ENCODE measurements at regions not wholly inside any gene's neighbourhood (a gene's known extent, or its start where the extent isn't known, plus 50 kb on each side); places are given as distances from the start of the nearest gene placed in this dataset.

GRCh38 chr19:30920222-30920621 is 429.0 kb downstream of the TSHZ3 start:
- Mint-ChIP-seq H3K27ac (no peak overlapping the region), H3K36me3 (ENCODE audit: low read depth) (no peaks in the 10 kb centered on the region), H3K4me3 (no peak overlapping the region), H3K4me1 (peaks cover 4% of the 10 kb centered on the region), H3K9me3 (no peaks in the 10 kb centered on the region), H3K27me3 (ENCODE audit: insufficient read depth) (peaks cover 3% of the 10 kb centered on the region)
- no peak overlapping the region for H3K9ac ChIP-seq (ENCODE audit: extremely low read depth, low read length, poor library complexity, severe bottlenecking)
- H3K4me3 ChIP-seq (ENCODE audit: low read length): no peak overlapping the region
- 83% methylated on average over 9 of the region's 11 CpGs; no CpG with 5 or more reads in 1 of the 2 experiments for WGBS, 2 experiments (ENCODE audit: insufficient coverage in 1 of 2, insufficient read length in 1 of 2)
- no peaks in the 10 kb centered on the region for H3K36me3 ChIP-seq (ENCODE audit: control insufficient read depth, insufficient read depth, low read length)
- H3K4me1 ChIP-seq (ENCODE audit: control insufficient read depth, insufficient read depth, low read length): no peaks in the 10 kb centered on the region
- no peak overlapping the region for H3K27ac ChIP-seq (ENCODE audit: low read depth, low read length)
- TF ChIP-seq, protein P1, sequence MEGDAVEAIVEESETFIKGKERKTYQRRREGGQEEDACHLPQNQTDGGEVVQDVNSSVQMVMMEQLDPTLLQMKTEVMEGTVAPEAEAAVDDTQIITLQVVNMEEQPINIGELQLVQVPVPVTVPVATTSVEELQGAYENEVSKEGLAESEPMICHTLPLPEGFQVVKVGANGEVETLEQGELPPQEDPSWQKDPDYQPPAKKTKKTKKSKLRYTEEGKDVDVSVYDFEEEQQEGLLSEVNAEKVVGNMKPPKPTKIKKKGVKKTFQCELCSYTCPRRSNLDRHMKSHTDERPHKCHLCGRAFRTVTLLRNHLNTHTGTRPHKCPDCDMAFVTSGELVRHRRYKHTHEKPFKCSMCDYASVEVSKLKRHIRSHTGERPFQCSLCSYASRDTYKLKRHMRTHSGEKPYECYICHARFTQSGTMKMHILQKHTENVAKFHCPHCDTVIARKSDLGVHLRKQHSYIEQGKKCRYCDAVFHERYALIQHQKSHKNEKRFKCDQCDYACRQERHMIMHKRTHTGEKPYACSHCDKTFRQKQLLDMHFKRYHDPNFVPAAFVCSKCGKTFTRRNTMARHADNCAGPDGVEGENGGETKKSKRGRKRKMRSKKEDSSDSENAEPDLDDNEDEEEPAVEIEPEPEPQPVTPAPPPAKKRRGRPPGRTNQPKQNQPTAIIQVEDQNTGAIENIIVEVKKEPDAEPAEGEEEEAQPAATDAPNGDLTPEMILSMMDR (conservative IDR thresholded peaks at IDR 0.05): no peak
- H3K9me3 ChIP-seq (ENCODE audit: control insufficient read depth, low read length): no peaks in the 10 kb centered on the region
- no peak for DNase-seq
- H3K27me3 ChIP-seq (ENCODE audit: control insufficient read depth, insufficient read depth, low read length, poor library complexity, severe bottlenecking): peaks cover 5% of the 10 kb centered on the region

DNA sequence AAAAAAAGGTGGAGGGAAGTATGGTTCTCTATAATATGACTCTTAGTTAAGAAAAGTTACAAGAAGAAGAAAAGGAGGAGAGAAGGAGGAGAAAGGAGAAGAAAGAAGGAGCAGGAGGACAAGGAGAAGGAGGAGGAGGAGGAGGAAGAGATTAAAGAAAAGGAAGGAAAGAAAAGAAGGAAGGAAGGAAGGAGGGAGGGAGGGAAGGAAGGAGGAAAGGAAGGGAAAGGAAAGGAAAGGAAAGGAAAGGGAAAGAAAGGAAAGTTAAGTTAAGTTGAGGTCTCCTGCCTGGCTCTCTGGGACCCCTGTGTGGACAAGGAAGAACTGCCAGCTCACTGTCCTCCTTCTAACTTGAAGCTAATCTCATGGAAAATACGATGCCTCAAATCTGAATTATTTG is 429.5 kb downstream of the TSHZ3 start:
- peaks cover 5% of the 10 kb centered on the region for H3K27me3 ChIP-seq (ENCODE audit: control insufficient read depth, insufficient read depth, low read length, poor library complexity, severe bottlenecking)
- WGBS, 2 experiments (ENCODE audit: insufficient coverage in 1 of 2, insufficient read length in 1 of 2): 100% methylated on average over 1 of the region's 1 CpG; no CpG with 5 or more reads in 1 of the 2 experiments
- peaks cover 3% of the 10 kb centered on the region for H3K27me3 Mint-ChIP-seq (ENCODE audit: insufficient read depth)

GRCh38 chr19:30916238-30916637 is 433.0 kb downstream of the TSHZ3 start:
- Mint-ChIP-seq H3K27ac (no peak overlapping the region), H3K27me3 (ENCODE audit: insufficient read depth) (no peaks in the 10 kb centered on the region), H3K4me1 (peaks cover 4% of the 10 kb centered on the region), H3K36me3 (ENCODE audit: low read depth) (no peaks in the 10 kb centered on the region), H3K9me3 (no peaks in the 10 kb centered on the region), H3K4me3 (no peak overlapping the region)
- whole genome bisulfite sequencing, 2 experiments (ENCODE audit: insufficient coverage in 1 of 2, insufficient read length in 1 of 2): 90 to 92% methylated on average over 6 to 9 of the region's 9 CpGs
- Histone ChIP-seq H3K4me1 (ENCODE audit: control insufficient read depth, insufficient read depth, low read length) (no peaks in the 10 kb centered on the region), H3K9me3 (ENCODE audit: control insufficient read depth, low read length) (no peaks in the 10 kb centered on the region), H3K4me3 (ENCODE audit: low read length) (no peak overlapping the region), H3K9ac (ENCODE audit: extremely low read depth, low read length, poor library complexity, severe bottlenecking) (no peak overlapping the region), H3K27me3 (ENCODE audit: control insufficient read depth, insufficient read depth, low read length, poor library complexity, severe bottlenecking) (peaks cover 5% of the 10 kb centered on the region), H3K36me3 (ENCODE audit: control insufficient read depth, insufficient read depth, low read length) (no peaks in the 10 kb centered on the region), H3K27ac (ENCODE audit: low read depth, low read length) (no peak overlapping the region)
- TF ChIP-seq, protein P1 (conservative IDR thresholded peaks at IDR 0.05): no peak
- no peak for DNase-seq

More for the DNA sequence above, 429.5 kb downstream of the TSHZ3 start:
- H3K36me3 Mint-ChIP-seq (ENCODE audit: low read depth): no peaks in the 10 kb centered on the region
- Histone ChIP-seq H3K9ac (ENCODE audit: extremely low read depth, low read length, poor library complexity, severe bottlenecking) (no peak overlapping the region), H3K36me3 (ENCODE audit: control insufficient read depth, insufficient read depth, low read length) (no peaks in the 10 kb centered on the region), H3K4me1 (ENCODE audit: control insufficient read depth, insufficient read depth, low read length) (no peaks in the 10 kb centered on the region), H3K9me3 (ENCODE audit: control insufficient read depth, low read length) (no peaks in the 10 kb centered on the region), H3K27ac (ENCODE audit: low read depth, low read length) (no peak overlapping the region), H3K4me3 (ENCODE audit: low read length) (no peak overlapping the region)
- H3K9me3 Mint-ChIP-seq: no peaks in the 10 kb centered on the region
- H3K4me3 Mint-ChIP-seq: no peak overlapping the region
- TF ChIP-seq, protein P1 (conservative IDR thresholded peaks at IDR 0.05): peak; percentile 23
- no peak for DNase-seq
- H3K4me1 Mint-ChIP-seq: peaks cover 4% of the 10 kb centered on the region
- no peak overlapping the region for H3K27ac Mint-ChIP-seq

Data from endodermal cell (in vitro differentiated cells).